NCI-H1048 (cell line): ENCODE measurements at regions not wholly inside any gene's neighbourhood (a gene's known extent, or its start where the extent isn't known, plus 50 kb on each side); places are given as distances from the start of the nearest gene placed in this dataset.
"Not testable (repeated sequence)": the region's sequence is repeated elsewhere in the genome, so short reads cannot be mapped to it uniquely, and the experiment has no call there.

ENCODE experiments used
- DNase-seq: peaks from one replicate; lab custom pipeline; 2025; lab: John Stamatoyannopoulos, UW

DNA sequence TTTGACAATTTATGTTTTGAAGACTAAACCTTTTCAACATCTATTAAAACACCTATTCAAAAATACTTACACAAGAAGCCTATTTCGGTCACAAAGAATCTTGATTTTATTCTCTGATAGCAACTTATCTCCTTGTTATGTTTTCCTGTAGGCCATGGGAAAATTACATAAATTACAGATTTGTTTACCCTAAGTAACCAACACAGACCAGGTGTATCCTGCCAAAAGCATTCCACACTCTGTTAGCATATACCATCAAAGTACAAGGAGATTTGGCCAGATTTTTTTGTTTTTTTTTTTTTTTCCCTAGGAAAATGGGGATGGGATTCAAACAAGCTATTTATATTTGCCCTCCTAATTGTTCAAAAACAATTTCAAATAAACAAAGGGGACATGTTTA lies 497.9 kb upstream of the MAGEB18 start:
- no peak for DNase-seq

DNA sequence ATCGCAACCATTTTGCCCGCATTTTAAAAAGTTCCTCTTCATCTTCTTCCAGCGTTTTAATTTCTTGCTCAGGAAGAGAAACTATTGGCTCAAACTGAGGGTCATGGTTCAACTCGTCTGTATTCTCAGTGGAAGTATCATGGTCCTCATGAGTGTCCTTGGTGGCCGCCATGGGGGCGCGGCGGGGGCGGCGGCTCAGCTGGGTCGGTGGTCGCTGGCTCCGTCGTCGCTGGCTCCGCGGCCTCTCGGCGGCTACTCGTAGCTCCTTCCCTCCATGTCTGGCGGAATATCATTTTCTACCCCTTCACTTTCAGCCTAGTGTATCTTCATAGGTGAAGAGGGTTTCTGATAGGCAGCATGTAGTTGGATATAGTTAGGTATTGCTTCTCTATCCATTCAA lies 492.0 kb upstream of the MAGEB18 start:
- DNase-seq = no peak

DNA sequence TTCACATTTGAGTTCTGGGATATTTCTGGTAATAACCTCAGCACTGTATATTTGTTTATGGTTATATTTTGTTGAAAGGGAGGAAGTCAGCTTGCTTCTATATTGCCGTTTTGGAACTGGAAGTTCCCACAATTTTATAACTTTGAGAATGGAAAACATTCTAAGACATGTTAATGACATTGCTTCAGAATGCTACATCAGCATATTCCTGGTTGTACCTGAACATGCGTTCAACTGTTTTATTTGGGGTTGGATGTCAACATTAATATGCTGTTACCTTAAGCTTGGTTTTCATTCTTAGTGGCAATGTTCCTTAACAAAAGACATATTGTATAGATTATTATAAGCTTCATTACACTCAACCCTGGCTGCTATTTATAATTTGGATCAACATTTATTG lies 489.4 kb upstream of the MAGEB18 start:
- no peak for DNase-seq

DNA sequence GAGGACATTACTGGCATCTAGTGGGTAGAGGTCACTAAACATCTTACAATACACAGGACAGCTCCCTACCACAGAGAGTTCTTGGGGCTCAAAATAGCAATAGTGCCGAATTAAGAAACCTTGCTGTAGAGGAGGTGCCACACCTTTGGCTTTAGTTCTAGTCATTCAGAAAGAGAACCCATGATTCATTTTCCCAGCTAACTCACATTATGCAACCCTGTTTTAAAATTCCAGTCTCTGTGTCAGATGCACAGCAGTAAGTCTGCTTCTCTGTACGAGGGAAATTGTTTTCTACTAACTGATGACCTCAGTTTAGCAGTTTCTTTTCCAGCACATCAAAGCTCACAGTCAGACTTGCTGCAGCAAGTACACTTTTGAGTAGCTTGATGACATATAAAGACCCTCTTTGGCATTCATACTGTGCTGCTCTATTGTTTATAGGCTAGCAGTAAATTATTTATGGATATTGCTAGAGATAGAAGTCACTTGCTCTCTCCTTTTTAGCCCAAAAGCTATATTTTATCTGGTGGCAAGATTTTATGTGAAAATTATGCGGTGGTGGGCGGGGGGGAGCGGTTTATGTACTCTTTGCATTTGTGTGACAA lies 487.8 kb upstream of the MAGEB18 start:
- DNase-seq = no peak

DNA sequence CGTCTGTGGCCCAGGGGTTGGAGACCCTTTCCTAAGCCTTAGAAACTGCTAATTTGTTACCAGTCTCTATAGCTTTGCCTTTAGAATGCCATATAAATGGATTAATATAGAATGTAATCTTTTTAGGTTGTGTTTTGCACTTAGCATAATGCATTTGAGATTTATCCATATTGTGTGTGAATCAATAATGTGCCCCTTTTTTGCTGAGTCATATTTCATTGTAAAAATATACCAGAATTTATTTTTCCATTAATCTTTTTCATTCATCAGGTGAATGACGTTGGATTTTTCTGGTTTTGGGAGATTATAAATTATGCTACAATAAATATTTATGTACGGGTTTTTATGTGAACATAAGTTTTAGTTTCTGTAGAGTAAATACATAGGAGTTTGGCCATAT lies 478.8 kb upstream of the MAGEB18 start:
- DNase-seq = no peak

GRCh38 chrX:25663701-25664100 lies 474.4 kb upstream of the MAGEB18 start:
- no peak for DNase-seq

DNA sequence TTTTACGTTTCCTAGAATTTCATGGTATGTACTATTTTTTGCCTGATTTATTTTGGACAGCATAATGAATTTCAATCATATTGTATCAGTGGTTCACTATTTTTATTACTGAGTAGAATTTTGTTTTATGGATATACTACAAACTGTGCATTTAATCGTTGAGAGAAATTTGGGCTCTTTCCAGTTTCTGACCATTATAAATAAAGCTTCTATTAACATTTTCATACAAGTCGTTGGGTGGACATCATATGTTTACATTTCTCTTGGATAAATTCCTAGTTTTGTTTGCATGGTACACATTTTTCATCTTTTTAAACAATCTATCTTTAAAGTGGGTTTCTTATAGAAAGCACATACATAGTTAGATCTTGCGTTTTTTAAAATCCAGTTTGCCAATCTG lies 472.7 kb upstream of the MAGEB18 start:
- no peak for DNase-seq

GRCh38 chrX:25667681-25668080 lies 470.5 kb upstream of the MAGEB18 start:
- DNase-seq = no peak

GRCh38 chrX:25674776-25675175 lies 463.4 kb upstream of the MAGEB18 start:
- DNase-seq = no peak

DNA sequence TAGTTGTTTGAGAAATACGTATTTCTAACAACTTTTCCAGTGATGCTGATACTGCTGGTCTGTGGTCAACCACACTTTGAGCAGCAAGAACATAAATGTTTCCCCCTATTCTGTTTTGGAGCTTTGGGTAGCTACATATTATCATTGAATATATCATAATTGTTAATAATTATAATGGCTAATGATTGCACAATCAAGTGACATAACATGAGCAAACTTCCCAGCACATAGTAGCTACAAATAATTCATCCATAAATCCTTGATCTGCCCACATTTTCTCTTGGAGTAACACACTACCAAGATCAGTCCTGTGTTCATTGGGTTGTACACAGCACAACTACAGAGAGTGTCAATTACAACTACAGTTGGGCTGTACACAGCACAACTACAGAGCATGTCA lies 436.3 kb upstream of the MAGEB18 start:
- no peak for DNase-seq

DNA sequence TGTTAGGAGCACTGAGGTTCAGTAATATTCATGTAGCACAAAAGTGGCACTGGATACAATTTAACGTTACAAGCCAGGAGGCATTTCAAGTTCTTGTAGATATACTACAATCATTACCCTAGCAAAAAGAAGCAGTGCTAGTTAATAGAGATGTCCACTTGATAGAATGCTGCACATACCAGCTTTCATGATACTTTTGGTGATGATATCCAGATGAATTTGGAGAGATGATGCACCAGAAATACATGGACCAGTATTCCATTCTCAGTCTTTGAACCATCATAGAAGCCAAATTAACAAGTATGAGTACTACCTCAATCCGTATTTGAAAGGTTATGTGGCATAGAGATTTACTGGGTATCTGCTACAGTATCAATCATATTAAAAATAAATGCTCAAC lies 421.0 kb upstream of the MAGEB18 start:
- no peak for DNase-seq

DNA sequence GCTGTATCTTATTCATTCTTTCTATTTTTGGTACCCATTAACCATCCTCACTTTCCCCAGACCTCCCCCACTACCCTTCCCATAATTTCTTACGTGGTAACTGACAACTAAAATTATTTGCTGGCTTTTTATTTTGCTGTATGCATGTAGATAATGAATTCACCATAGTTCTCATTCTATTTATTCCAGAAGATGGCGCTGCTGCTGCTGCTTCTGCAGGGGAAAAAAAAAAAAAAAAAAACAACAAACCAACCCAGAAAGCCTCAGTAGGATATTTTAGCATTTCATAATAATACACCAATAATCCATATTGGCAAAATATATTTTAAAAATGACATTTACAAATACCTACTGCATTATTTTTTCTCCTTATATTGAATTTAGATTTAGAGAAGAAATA lies 416.6 kb upstream of the MAGEB18 start:
- no peak for DNase-seq

DNA sequence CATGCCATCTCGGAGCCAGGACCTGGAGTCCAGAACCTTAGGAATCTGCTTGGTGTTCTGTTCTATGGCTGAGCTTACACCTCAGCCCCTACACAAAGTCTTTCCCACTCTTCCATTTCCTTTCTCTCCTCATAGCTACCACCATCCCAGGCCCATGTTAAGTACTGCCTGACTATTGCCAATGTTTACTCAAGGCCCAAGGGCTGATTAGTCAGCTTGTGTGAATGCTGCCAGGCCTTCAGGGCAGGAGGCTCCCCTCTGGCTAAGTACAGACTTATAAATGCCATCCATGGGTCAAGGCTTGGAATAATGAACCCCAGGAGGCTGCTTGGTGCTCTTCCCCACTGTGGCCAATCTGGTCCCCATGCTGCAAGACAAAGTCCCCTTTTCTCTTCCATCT lies 411.6 kb upstream of the MAGEB18 start:
- DNase-seq = no peak

- no peak for DNase-seq
Measured at GRCh38 chrX:25733148-25733547, 405.0 kb upstream of the MAGEB18 start.

GRCh38 chrX:25737540-25737939 lies 400.6 kb upstream of the MAGEB18 start:
- no peak for DNase-seq

GRCh38 chrX:25742334-25742733 lies 395.8 kb upstream of the MAGEB18 start:
- no peak for DNase-seq

GRCh38 chrX:25754399-25754798 lies 383.7 kb upstream of the MAGEB18 start:
- DNase-seq = no peak

DNA sequence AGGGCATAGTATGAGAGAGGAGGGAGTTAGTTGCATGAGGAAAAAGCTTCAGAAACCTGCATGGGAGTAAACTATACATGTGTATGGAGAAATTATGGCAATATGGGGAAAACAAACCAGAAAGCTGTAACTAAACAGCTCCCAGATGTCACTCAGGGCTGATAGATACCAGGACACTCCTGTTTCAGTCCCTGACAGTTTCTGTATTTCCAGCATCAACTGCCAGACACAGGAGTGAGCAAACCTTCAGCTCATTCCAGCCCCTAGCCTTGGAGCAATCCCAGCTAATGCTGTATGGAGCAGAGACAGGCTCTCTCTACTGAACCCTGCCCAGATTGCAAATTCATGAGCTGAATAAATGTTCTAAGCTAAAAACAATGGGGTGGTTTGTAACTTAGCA lies 382.9 kb upstream of the MAGEB18 start:
- DNase-seq = no peak

DNA sequence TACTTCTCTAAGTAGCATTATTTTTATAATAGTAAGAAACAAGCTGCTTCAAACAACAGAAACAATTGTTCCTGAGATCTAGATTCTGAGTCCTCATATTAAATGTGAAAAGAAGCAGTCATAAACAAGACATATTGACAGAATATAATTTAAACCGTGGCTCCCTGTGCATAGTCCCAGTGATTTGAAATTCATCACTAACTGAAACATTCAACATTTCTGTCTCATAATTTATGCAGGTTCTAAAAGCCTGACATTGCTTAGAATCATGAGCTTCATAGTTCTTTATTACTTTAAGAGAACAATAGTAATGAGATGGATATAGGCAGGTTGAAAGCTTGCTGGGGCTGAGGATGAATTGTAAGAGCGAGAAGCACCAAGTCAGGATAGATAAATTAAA lies 375.5 kb upstream of the MAGEB18 start:
- DNase-seq = no peak

DNA sequence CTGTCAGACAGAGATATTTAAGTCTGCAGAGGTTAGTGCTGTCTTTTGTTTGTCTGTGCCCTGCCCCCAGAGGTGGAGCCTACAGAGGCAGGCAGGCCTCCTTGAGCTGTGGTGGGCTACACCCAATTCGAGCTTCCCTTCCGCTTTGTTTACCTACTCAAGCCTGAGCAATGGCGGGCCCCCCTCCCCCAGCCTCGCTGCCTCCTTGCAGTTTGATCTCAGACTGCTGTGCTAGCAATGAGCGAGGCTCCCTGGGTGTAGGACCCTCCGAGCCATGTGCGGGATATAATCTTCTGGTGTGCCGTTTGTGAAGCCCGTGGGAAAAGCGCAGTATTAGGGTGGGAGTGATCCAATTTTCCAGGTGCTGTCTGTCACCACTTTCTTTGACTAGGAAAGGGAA lies 366.3 kb upstream of the MAGEB18 start:
- not testable (repeated sequence) for DNase-seq

DNA sequence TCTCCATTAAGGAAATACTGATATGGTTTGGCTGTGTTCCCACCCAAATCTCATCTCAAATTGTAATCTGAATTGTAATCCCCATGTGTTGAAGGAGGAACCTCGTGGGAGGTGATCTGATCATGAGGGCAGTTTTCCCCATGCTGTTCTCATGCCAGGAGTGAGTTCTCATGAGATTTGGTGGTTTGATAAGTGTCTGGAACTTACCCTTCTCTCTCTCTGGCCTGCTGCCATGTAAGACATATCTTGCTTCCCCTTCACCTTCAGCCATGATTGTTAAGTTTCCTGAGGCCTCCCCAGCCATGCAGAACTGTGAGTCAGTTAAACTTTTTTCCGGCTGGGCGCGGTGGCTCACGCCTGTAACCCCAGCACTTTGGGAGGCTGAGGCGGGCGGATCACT lies 340.3 kb upstream of the MAGEB18 start:
- not testable (repeated sequence) for DNase-seq

GRCh38 chrX:25805744-25806143 lies 332.4 kb upstream of the MAGEB18 start:
- no peak for DNase-seq

GRCh38 chrX:25807022-25807421 lies 331.1 kb upstream of the MAGEB18 start:
- no peak for DNase-seq

DNA sequence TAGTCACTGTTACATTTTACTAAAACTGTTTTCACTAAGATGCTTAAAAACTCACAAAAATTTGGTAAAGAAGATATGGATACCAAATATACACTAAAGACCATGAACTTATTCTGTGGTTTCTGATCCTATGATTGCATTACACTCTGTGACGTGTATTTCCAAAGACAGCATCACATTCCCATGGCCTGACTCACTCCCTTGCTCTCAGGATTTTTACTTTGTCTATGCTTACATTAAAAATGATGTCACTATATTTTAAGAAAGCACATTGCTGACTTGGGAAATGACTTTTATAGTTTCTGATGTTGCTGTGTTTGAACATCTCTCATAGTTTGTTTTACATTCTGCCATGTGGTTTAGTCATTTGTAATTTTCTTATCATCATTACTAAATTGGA lies 327.9 kb upstream of the MAGEB18 start:
- no peak for DNase-seq

- no peak for DNase-seq
Measured at GRCh38 chrX:25819879-25820278, 318.3 kb upstream of the MAGEB18 start.
